ENCODE measurements at regions not wholly inside any gene's neighbourhood (a gene's known extent, or its start where the extent isn't known, plus 50 kb on each side); places are given as distances from the start of the nearest gene placed in this dataset.
"Not testable (repeated sequence)": the region's sequence is repeated elsewhere in the genome, so short reads cannot be mapped to it uniquely, and the experiment has no call there.

DNA sequence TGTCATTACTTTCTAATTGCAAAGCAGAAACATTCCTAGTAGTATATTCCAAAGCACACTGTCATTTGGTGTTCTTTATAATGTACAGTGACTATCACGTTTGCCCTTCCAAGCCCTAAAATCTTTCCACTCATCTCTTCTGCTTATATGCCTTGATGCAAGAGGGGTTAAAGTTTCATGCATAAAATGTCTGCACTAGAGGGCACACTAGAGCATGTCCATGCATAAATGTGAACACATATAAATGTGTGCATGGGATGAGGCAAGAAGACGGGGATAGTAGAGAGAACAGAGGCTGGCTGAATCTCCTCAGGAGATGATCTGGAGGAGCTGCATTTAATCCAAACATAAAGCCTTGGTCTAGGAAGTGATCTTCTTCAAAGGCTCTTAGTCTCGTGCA lies 352.8 kb downstream of the BCL2L11 start:
- DNase-seq (ENCODE audit: low read depth in 2 of 2) = not testable (repeated sequence)

DNA sequence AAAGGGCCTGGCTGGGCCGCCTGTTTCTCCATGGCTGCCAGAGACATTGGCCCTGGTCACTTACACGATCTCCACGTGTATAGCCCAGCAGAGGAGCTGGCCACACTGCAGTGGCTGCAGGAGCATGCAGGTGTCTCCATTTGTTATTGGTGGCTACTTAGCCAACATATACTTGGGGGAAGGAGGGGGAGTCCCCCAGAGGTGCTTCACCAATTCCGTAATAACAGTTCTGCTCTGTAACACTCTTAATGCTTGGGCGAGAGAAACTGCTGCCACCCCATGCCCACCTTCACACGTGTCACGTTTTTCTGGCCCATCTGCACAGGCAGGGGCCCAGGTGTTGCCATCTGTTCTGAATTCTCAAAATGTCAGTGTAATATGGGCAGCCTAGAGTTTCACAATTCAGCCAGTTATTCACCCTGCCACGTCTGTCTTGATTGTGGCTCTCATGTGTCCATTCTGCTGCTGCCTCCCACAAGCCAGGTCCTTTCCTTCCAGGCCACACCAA lies 353.5 kb downstream of the BCL2L11 start:
- not testable (repeated sequence) for DNase-seq (ENCODE audit: low read depth in 2 of 2)

- not testable (repeated sequence) for DNase-seq (ENCODE audit: low read depth in 2 of 2)
Measured at GRCh38 chr2:111478335-111478734, 357.6 kb downstream of the BCL2L11 start.

DNA sequence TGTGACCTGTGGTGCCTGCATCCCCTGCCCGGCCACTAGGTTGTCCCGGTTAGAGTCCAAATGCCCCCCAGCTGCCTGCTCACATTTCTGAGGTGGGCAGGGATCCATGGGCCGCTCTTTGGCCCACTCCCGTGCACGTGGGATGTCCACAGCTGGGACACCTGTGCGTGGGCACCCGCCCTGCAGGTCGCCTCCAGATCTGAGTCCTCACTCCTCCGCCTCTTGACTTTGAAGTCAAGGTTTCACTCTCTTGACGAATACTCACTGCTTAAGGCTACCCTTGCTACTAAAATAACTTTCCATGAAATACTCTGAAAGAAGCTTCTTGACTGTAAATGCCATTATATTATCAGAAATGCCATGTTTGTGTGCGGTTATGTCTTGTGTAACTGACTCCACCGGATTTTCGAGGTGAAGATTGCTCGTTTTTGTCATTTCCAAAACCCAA lies 358.2 kb downstream of the BCL2L11 start:
- DNase-seq (ENCODE audit: low read depth in 2 of 2) = not testable (repeated sequence)

DNA sequence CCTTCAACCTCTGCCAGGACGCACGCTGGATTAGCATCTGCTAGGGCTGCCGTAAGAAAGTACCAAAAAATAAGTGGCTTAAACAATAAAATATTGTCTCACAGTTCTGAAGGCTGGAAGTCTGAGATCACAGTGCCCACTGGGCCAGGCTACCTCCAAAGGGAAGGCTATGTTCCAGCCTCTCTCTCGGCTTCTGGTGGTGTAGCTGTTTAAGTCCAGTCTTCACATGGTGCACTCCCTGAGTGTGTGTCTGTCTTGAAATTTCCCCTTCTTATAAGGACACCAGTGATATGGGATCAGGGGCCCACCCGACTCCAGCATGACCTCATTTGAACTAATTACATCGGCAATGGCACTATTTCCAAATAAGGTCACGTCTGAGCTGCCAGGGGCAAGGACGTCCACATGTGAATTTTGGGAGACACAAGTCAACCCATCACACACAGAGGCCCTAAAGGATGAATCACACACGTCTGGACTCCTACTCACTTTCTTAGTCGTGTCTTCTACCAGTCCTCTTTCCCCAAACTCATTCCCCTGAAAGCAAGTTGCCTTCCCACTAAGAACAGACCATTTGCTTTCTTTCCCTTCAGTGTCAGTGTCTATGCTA lies 359.4 kb downstream of the BCL2L11 start:
- DNase-seq (ENCODE audit: low read depth in 2 of 2) = not testable (repeated sequence)

DNA sequence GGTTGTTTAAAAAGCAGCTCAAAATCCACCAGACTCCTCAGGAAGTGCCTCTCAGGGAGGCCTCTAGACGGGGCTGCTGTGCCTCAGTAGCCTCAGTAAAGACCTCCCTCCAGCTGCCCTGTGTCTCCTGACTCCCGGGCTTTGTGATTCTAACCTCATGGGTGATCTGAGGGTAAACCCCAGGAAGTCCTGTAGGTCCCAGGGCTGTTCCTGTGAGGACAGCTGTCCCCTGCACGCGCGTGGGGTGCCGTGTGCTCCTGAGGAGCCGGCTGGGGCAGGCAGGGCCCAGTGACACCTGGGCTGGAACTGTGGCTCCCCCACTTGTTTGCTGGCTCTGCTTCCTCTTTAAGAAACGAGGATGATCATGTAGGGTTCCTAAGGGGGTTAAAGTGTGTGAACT lies 359.9 kb downstream of the BCL2L11 start:
- not testable (repeated sequence) for DNase-seq (ENCODE audit: low read depth in 2 of 2)

- not testable (repeated sequence) for DNase-seq (ENCODE audit: low read depth in 2 of 2)
Measured at GRCh38 chr2:111481219-111481618, 360.5 kb downstream of the BCL2L11 start.

- not testable (repeated sequence) for DNase-seq (ENCODE audit: low read depth in 2 of 2)
Measured at GRCh38 chr2:111482987-111483679, 362.4 kb downstream of the BCL2L11 start.

DNA sequence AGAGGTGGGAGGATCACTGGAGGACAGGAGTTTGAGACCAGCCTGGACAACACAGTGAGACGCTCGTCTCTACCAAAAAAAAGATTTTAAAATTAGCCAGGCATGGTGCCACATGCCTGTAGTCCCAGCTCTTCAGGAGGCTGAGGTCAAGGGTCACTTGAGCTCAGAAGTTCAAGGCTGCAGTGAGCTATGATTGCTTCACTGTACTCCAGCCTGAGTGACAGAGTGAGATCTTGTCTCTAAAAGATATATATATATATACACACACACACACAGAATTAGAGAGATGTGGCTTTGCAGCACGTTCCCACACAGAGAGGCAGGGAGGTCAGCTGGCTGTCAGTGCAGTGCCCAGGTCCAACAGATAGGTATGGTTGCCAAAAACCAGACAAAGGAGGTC lies 363.4 kb downstream of the BCL2L11 start:
- DNase-seq (ENCODE audit: low read depth in 2 of 2) = not testable (repeated sequence)

- DNase-seq (ENCODE audit: low read depth in 2 of 2) = not testable (repeated sequence)
Measured at GRCh38 chr2:111485895-111486294, 365.2 kb downstream of the BCL2L11 start.

- not testable (repeated sequence) for DNase-seq (ENCODE audit: low read depth in 2 of 2)
Measured at GRCh38 chr2:111488451-111488850, 367.7 kb downstream of the BCL2L11 start.

GRCh38 chr2:111489460-111489859 lies 368.7 kb downstream of the BCL2L11 start:
- not testable (repeated sequence) for DNase-seq (ENCODE audit: low read depth in 2 of 2)

- not testable (repeated sequence) for DNase-seq (ENCODE audit: low read depth in 2 of 2)
Measured at GRCh38 chr2:111491181-111491580, 370.5 kb downstream of the BCL2L11 start.

- DNase-seq (ENCODE audit: low read depth in 2 of 2) = not testable (repeated sequence)
Measured at GRCh38 chr2:111491614-111492013, 370.9 kb downstream of the BCL2L11 start.

- not testable (repeated sequence) for DNase-seq (ENCODE audit: low read depth in 2 of 2)
Measured at GRCh38 chr2:111492995-111493719, 372.4 kb downstream of the BCL2L11 start.

- DNase-seq (ENCODE audit: low read depth in 2 of 2) = not testable (repeated sequence)
Measured at GRCh38 chr2:111493720-111494078, 373.0 kb downstream of the BCL2L11 start.

- not testable (repeated sequence) for DNase-seq (ENCODE audit: low read depth in 2 of 2)
Measured at GRCh38 chr2:111494288-111494980, 373.7 kb downstream of the BCL2L11 start.

GRCh38 chr2:111494981-111495315 lies 374.2 kb downstream of the BCL2L11 start:
- DNase-seq (ENCODE audit: low read depth in 2 of 2) = not testable (repeated sequence)

DNA sequence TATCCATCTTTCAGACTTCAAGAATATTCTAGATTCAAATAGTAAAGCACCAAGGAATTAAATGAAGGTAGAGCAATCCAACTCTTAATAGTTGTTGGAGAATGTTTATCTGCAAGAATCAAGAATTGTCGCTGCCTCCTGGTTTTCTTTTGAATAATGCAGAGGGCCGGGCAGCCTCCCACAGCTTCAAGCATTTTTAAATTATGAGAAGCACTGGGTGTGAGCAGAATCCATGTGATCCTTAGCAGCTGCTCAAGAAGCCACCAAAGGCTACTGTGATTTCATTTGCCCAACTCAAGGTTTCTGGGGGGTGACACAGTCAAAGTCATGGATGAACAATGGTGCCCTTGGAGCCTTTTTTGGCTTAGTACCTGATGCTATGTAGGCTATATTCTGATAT lies 374.9 kb downstream of the BCL2L11 start:
- DNase-seq (ENCODE audit: low read depth in 2 of 2) = not testable (repeated sequence)

DNA sequence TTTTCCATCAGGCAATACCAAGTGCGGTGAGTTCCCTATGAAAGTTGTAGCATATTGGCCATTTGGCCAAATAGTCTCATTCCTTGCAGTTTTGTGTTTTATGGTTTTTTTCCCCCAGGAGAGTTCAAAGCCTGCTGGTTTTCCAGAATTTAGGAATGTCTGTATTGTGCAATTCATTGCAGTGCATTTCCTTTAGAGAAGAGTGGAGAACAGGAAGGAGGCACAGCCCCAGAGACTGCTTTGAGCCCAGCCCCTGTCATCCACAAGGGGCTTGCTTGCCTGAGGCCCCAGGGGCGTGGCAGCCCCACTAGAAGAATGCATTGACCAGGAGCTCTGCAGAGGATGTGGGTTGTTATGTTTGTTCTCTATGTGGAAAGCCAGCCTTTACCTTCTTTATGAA lies 375.5 kb downstream of the BCL2L11 start:
- not testable (repeated sequence) for DNase-seq (ENCODE audit: low read depth in 2 of 2)

DNA sequence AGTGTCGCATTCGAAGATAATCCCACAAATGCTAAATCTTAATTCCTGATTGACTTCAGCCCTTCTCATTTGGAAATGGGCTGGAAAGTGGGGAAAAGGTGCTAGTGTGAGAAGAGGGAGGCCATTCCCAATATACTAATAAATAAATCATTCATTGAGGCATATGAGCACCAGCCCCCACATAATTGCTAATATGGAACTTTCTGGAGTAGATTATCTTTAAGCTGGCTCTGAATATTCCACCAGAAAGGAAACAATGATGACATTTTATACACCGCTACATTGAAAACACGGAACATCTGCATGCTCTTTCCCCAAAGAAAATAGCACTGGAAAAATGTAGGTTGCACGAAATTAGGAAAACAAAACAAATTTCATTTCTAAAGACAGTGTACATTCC lies 376.1 kb downstream of the BCL2L11 start:
- DNase-seq (ENCODE audit: low read depth in 2 of 2) = not testable (repeated sequence)

- DNase-seq (ENCODE audit: low read depth in 2 of 2) = not testable (repeated sequence)
Measured at GRCh38 chr2:111497270-111497669, 376.6 kb downstream of the BCL2L11 start.
